Lower leg skin (tissue), 3 donors: ENCODE measurements at regions not wholly inside any gene's neighbourhood (a gene's known extent, or its start where the extent isn't known, plus 50 kb on each side); places are given as distances from the start of the nearest gene placed in this dataset.

Source experiments
- CTCF ChIP-seq, 3 donors: fragments of 450-650 bp; IDR thresholded peaks; one replicate each; pipeline ENCODE4 v1.5.1; 2016; ENCODE audit warnings: antibody characterized with exemption in 3 of 3, mild to moderate bottlenecking in 3 of 3, moderate library complexity in 2 of 3
- POLR2A ChIP-seq, 2 donors: fragments of 450-650 bp; IDR thresholded peaks; one replicate each; pipeline ENCODE4 v1.6.1; 2016 to 2017; ENCODE audit warnings: antibody characterized with exemption in 2 of 2, mild to moderate bottlenecking in 1 of 2, moderate library complexity in 1 of 2

- TF ChIP-seq CTCF (IDR thresholded peaks at IDR 0.05) (no peak), POLR2A (IDR thresholded peaks at IDR 0.05) (no peak)
Measured at GRCh38 chr11:70682056-70682455, 283.7 kb downstream of the CTTN start.
